K562 (cell line): ENCODE measurements at regions not wholly inside any gene's neighbourhood (a gene's known extent, or its start where the extent isn't known, plus 50 kb on each side); places are given as distances from the start of the nearest gene placed in this dataset.

Source experiments
- FUS ChIP-seq: fragments of 200-400 bp; formaldehyde crosslinking; optimal IDR thresholded peaks from 2 replicates; pipeline ENCODE3; 2017; ENCODE audit warnings: low read depth, low read length
- PYGO2 ChIP-seq: fragments of 450-650 bp; IDR thresholded peaks from 2 replicates; pipeline ENCODE4 v1.6.1; 2016; ENCODE audit warnings: mild to moderate bottlenecking, missing genetic modification characterization, moderate library complexity, missing compliant biosample characterization
- SRSF9 ChIP-seq: fragments of 200-400 bp; formaldehyde crosslinking; IDR thresholded peaks from 2 replicates; pipeline ENCODE4 v1.6.1; 2017; ENCODE audit warnings: low read depth, low read length, borderline replicate concordance
- ZBTB11 ChIP-seq, 3 experiments: fragments of 200-800 bp in 1 of 3; fragments of 250-450 bp in 1 of 3; fragments of 450-650 bp in 1 of 3; sonication (Bioruptor Pico) in 1 of 3; sonication (Bioruptor generic) in 1 of 3; formaldehyde crosslinking in 1 of 3; IDR thresholded peaks; 2 replicates each; pipeline versions ENCODE4 v1.6.1 to v1.8.0; 2016 to 2022; ENCODE audit warnings: mild to moderate bottlenecking in 2 of 3, missing genetic modification characterization in 2 of 3, missing compliant biosample characterization in 1 of 3, moderate library complexity in 1 of 3
- ZBTB49 ChIP-seq: sonication (generic); formaldehyde crosslinking; IDR thresholded peaks from 2 replicates; pipeline ENCODE4 v1.8.0; 2022; ENCODE audit warnings: missing genetic modification reagents, mild to moderate bottlenecking, borderline replicate concordance
- TF ChIP-seq, protein P1 (sequence below): fragments of 250-450 bp; sonication (Bioruptor Pico); IDR thresholded peaks from 2 replicates; pipeline ENCODE4 v1.5.0; 2021

DNA sequence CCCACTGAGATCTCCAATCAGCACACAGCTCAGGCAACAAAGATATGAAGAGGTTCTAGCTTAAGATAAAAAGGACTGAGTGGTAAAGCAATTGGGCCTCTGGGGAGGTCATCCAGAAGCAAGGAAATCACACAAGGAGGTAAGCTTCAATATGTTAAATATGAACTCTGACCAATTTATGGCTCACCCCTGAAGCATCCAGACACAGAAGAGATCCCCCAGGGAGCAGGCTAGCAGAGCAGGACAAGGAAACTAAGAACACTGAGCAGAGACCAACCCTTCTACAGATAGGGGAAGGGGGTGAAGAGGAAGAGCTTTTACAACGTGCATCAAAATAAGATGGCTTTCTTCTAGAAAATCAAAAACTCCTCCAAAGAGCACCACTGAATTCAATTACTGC is 616.2 kb downstream of the DNAH5 start (continued):
- TF ChIP-seq ZBTB49 (no peak), PYGO2 (no peak), FUS (no peak), SRSF9 (no peak), ZBTB11 (CRISPR knock-in tag; IDR thresholded peaks at IDR 0.05) (no peak)
- TF ChIP-seq, protein P1, sequence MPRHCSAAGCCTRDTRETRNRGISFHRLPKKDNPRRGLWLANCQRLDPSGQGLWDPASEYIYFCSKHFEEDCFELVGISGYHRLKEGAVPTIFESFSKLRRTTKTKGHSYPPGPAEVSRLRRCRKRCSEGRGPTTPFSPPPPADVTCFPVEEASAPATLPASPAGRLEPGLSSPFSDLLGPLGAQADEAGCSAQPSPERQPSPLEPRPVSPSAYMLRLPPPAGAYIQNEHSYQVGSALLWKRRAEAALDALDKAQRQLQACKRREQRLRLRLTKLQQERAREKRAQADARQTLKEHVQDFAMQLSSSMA: no peak
